HG03457 (cell line): ENCODE measurements at regions not wholly inside any gene's neighbourhood (a gene's known extent, or its start where the extent isn't known, plus 50 kb on each side); places are given as distances from the start of the nearest gene placed in this dataset.
"Not testable (repeated sequence)": the region's sequence is repeated elsewhere in the genome, so short reads cannot be mapped to it uniquely, and the experiment has no call there.

Source experiments
- ATAC-seq: cut with Tn5 transposase; IDR thresholded peaks from one replicate; pipeline ENCODE4 v1.9.1; 2021; ENCODE audit warnings: moderate number of reproducible peaks; ENCODE audit not compliant: unreplicated experiment

GRCh38 chr20:40010483-40010882 lies 678.6 kb downstream of the MAFB start:
- no peak for ATAC-seq

GRCh38 chr20:40009542-40009941 lies 679.5 kb downstream of the MAFB start:
- ATAC-seq, result no peak

- ATAC-seq, result no peak
Observed at GRCh38 chr20:40008177-40008576, 680.9 kb downstream of the MAFB start.

GRCh38 chr20:40006168-40006860 lies 682.7 kb downstream of the MAFB start:
- ATAC-seq, result no peak

DNA sequence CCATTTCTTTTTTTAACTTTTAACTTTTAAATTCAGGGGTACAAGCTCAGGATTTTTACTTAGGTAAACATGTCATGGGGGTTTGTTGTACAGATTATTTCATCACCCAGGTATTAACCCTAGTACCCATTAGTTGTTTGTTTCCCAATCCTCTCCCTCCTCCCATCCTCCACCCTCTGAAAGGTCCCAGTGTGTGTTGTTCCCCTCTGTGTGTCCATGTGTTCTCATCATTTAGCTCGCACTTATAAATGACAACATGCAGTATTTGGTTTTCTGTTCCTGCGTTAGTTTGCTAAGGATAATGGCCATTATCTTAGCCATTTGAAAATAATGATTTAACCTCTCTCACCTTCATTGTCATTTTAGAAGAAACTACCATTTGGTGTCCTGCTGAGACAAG lies 684.9 kb downstream of the MAFB start:
- ATAC-seq, result not testable (repeated sequence)

GRCh38 chr20:39993742-39994141 lies 695.3 kb downstream of the MAFB start:
- ATAC-seq, result no peak

- ATAC-seq, result no peak
Observed at GRCh38 chr20:39990692-39991091, 698.3 kb downstream of the MAFB start.

GRCh38 chr20:39988991-39989390 lies 700.0 kb downstream of the MAFB start:
- ATAC-seq, result no peak

GRCh38 chr20:39986173-39986904 lies 702.7 kb downstream of the MAFB start:
- no peak for ATAC-seq

- no peak for ATAC-seq
Observed at GRCh38 chr20:39985271-39985827, 703.7 kb downstream of the MAFB start.

- ATAC-seq, result no peak
Observed at GRCh38 chr20:39983655-39984054, 705.4 kb downstream of the MAFB start.

DNA sequence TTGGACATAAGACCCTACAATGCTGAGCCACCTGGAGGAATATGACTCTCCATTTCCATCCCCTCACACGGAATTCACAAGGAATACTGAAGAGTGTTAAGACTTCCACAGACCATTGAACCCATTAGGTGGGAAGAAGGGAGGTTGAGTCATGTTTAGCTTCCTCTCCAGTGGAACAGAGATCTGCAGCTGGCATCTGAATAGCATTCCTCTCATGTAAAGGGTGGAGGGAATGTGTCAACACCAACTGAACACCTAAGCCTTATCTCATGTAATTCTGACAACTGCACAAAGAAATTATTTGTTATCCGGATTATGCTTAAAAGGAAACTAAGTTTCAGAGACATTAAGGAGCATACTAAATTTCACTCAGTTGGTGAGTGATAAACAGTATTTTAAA lies 705.9 kb downstream of the MAFB start:
- ATAC-seq, result no peak

DNA sequence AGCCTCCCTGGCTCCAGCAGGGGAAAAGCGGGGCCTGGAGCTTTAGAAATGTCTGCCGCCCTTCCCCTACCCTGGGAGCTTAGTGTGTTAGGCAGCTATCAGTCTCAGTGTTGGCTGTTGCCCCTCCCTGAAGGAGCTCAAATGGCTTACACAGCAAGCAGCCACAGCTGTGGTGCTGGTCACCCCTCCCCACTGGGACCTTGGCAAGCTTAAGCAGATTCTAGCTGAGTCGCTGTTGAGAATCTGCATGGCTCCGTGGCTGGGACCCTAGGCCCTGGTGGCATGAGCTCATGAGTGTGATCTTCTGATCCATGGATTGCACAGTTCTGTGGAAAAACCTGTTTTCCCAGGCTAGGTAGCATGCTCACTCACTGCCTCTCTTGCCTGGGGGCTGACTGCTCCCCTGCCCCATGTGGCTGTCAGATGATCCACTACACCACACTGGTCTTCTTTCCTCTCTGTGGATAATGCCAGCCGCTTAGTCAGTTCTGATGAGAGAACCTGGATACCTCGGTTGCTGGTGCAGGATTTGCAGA lies 714.0 kb downstream of the MAFB start:
- ATAC-seq, result no peak

- no peak for ATAC-seq
Observed at GRCh38 chr20:39968495-39968894, 720.5 kb downstream of the MAFB start.

DNA sequence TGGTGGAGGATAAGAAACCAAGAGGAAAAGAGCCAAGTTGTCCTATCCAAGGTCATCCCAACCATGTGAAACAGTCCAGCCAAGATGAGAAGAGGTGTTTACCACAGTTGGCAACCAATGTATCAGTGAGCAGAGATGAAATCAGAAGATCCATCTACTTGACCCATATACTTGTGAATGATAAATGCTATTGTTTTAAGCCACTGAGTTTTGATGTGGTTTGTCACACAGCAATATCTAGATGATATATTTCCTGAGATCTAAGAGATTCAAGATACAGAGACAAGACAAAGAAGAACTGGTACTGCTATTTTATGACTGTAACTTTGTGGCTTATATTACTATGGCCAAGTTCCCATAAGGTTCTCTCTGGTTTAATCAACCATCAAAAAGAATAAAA lies 721.2 kb downstream of the MAFB start:
- ATAC-seq, result no peak

GRCh38 chr20:39961637-39962244 lies 727.3 kb downstream of the MAFB start:
- ATAC-seq, result no peak

DNA sequence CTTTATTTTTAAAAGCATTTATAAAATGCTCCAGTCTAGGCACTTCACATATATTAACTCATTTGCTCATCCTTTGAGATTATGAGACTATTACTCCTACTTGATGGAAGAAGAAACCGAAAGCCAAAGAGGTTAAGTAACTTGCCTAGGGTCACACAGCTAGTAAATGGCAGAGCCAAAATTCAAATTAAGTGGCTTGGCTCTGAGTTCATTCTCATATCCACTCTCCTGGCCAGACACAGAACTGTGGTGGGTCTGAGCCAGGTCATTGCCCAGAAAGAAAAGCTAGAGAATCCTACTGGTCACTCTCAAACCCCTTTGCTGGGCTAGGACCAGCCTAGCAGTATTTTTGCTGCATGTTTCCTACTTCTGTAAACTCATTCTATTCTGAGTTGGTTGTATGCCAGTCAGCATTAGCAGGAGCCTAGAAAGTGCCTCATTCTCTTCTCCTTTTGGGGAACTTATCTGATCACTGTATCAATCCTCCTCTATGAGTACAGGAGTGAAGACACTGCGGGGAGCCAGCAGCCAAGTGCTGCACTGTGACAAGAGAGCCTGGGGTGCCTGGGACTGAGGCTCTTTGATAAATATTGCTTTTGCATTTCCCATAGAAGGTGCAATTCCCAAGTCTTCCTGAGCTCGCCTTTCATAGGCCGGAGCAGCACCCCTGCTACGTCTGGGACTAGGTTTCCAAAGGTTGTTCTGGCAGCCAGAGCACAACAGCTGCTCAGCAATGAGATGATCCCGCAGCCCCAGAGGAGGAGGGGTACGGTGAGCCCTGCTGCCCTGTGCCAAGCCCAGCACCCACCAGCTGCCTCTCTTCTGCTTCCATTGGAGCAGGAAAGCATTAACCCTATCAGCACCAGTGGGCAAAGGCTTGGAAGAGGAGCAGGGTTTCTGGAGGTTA lies 728.3 kb downstream of the MAFB start:
- no peak for ATAC-seq

GRCh38 chr20:39957911-39958310 lies 731.1 kb downstream of the MAFB start:
- not testable (repeated sequence) for ATAC-seq

GRCh38 chr20:39954621-39955020 lies 734.4 kb downstream of the MAFB start:
- ATAC-seq, result no peak

DNA sequence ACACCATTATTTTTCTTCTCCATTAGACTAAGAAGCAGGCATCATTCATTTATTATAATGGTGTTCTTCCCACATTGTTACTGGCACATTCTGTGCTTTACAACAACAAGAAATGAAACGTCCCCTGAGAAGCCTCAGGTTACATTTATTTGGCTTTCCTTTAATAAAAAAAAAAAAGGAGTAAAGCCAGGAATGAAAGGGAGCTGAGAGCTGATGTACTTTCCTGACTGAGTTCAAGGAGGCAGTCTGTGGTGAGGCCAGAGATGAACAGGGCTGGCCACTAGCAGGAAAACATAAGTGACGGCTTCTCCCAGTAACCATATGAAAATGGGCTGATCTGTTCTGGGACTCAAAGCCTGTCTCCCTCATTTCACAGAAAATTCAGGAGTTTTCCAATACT lies 742.1 kb downstream of the MAFB start:
- ATAC-seq, result no peak
